HG02571 (cell line): ENCODE measurements at regions not wholly inside any gene's neighbourhood (a gene's known extent, or its start where the extent isn't known, plus 50 kb on each side); places are given as distances from the start of the nearest gene placed in this dataset.
A peak's percentile ranks its signal among the peaks of the same experiment; 100 is the strongest.

ENCODE experiments used
- ATAC-seq: cut with Tn5 transposase; IDR thresholded peaks from one replicate; pipeline ENCODE4 v1.9.1; 2021; ENCODE audit warnings: mild to moderate bottlenecking, moderate library complexity; ENCODE audit not compliant: unreplicated experiment

- no peak for ATAC-seq
Measured at GRCh38 chr11:88448131-88448670, 110.7 kb upstream of the CTSC start.

- no peak for ATAC-seq
Measured at GRCh38 chr11:88447281-88447680, 109.7 kb upstream of the CTSC start.

GRCh38 chr11:88439356-88439755, 101.8 kb upstream of the CTSC start:
- no peak for ATAC-seq

GRCh38 chr11:88438721-88439120, 101.2 kb upstream of the CTSC start:
- ATAC-seq = no peak

GRCh38 chr11:88435415-88435814, 97.9 kb upstream of the CTSC start:
- peak; percentile 98 for ATAC-seq

- no peak for ATAC-seq
Measured at GRCh38 chr11:88434333-88434976, 96.9 kb upstream of the CTSC start.

- no peak for ATAC-seq
Measured at GRCh38 chr11:88433536-88434230, 96.1 kb upstream of the CTSC start.

GRCh38 chr11:88431675-88432341, 94.3 kb upstream of the CTSC start:
- no peak for ATAC-seq

GRCh38 chr11:88428959-88429358, 91.4 kb upstream of the CTSC start:
- no peak for ATAC-seq

- ATAC-seq = no peak
Measured at GRCh38 chr11:88427719-88428118, 90.2 kb upstream of the CTSC start.

GRCh38 chr11:88424881-88425280, 87.3 kb upstream of the CTSC start:
- ATAC-seq = no peak

- ATAC-seq = peak; percentile 73
Measured at GRCh38 chr11:88421530-88421929, 84.0 kb upstream of the CTSC start.

- ATAC-seq = no peak
Measured at GRCh38 chr11:88420165-88420791, 82.7 kb upstream of the CTSC start.

- no peak for ATAC-seq
Measured at GRCh38 chr11:88418508-88418907, 81.0 kb upstream of the CTSC start.

- no peak for ATAC-seq
Measured at GRCh38 chr11:88415495-88415894, 78.0 kb upstream of the CTSC start.

GRCh38 chr11:88414981-88415413, 77.5 kb upstream of the CTSC start:
- no peak for ATAC-seq

- ATAC-seq = no peak
Measured at GRCh38 chr11:88414385-88414861, 76.9 kb upstream of the CTSC start.

- no peak for ATAC-seq
Measured at GRCh38 chr11:88411265-88411664, 73.7 kb upstream of the CTSC start.

- ATAC-seq = no peak
Measured at GRCh38 chr11:88410656-88411055, 73.1 kb upstream of the CTSC start.

GRCh38 chr11:88410056-88410455, 72.5 kb upstream of the CTSC start:
- no peak for ATAC-seq

- no peak for ATAC-seq
Measured at GRCh38 chr11:88406876-88407275, 69.3 kb upstream of the CTSC start.
